Neural cell (in vitro differentiated cells): ENCODE measurements at regions not wholly inside any gene's neighbourhood (a gene's known extent, or its start where the extent isn't known, plus 50 kb on each side); places are given as distances from the start of the nearest gene placed in this dataset.

Experiments used
- EP300 ChIP-seq: fragments of 450-650 bp; conservative IDR thresholded peaks from 2 replicates; pipeline ENCODE4 v1.6.1; 2014; ENCODE audit warnings: antibody characterized with exemption, mild to moderate bottlenecking, moderate library complexity; ENCODE audit not compliant: poor library complexity, severe bottlenecking
- EZH2 ChIP-seq: fragments of 200-600, 300-800 bp; shearing (Covaris generic), sonication (generic); IDR thresholded peaks from 2 replicates; pipeline ENCODE4 v1.6.1; 2014; ENCODE audit warnings: antibody characterized with exemption, low read length, borderline replicate concordance, mild to moderate bottlenecking; ENCODE audit not compliant: insufficient read depth, poor library complexity, severe bottlenecking
- MXI1 ChIP-seq: fragments of 450-650 bp; conservative IDR thresholded peaks from 2 replicates; pipeline ENCODE4 v1.6.1; 2014; ENCODE audit warnings: antibody characterized with exemption, mild to moderate bottlenecking; ENCODE audit not compliant: poor library complexity, severe bottlenecking
- POLR2AphosphoS5 ChIP-seq: IDR thresholded peaks from 2 replicates; pipeline ENCODE4 v1.6.1; 2012
- RAD21 ChIP-seq: fragments of 450-650 bp; conservative IDR thresholded peaks from 2 replicates; pipeline ENCODE4 v1.6.1; 2014; ENCODE audit warnings: antibody characterized with exemption, mild to moderate bottlenecking, moderate library complexity
- SMC3 ChIP-seq: fragments of 450-650 bp; conservative IDR thresholded peaks from 2 replicates; pipeline ENCODE4 v1.6.1; 2014; ENCODE audit warnings: antibody characterized with exemption, mild to moderate bottlenecking, moderate library complexity; ENCODE audit not compliant: poor library complexity
- TAF1 ChIP-seq: IDR thresholded peaks from 2 replicates; pipeline ENCODE4 v1.6.1; 2012; ENCODE audit warnings: low read depth
- TF ChIP-seq, protein P1 (sequence below): fragments of 450-650 bp; IDR thresholded peaks from 2 replicates; pipeline ENCODE4 v1.5.1; 2014; ENCODE audit warnings: antibody characterized with exemption, mild to moderate bottlenecking, moderate library complexity; ENCODE audit not compliant: poor library complexity, severe bottlenecking
- TF ChIP-seq, protein P2 (sequence below): IDR thresholded peaks from 2 replicates; pipeline ENCODE4 v1.6.1; 2012; ENCODE audit warnings: borderline replicate concordance

DNA sequence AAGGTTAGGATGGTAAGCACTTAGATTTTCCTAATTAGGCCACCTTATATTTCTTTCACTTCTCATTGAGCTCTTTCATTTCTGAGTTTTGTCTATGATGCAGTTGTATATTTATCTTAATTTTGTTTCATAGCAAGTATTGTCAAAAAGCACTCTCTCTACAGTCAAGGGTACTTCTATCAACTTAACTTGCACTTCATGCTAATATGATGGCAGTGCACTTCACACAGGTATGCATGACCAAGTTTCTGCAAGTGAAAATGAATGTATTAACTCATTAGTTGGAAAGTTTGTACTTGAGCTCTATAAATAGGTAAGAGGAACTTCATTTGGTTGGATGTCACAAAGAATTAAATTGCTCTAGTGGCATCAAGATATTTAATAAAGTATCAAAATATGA is 51.5 kb upstream of the CDH19 start:
- TF ChIP-seq, protein P1, sequence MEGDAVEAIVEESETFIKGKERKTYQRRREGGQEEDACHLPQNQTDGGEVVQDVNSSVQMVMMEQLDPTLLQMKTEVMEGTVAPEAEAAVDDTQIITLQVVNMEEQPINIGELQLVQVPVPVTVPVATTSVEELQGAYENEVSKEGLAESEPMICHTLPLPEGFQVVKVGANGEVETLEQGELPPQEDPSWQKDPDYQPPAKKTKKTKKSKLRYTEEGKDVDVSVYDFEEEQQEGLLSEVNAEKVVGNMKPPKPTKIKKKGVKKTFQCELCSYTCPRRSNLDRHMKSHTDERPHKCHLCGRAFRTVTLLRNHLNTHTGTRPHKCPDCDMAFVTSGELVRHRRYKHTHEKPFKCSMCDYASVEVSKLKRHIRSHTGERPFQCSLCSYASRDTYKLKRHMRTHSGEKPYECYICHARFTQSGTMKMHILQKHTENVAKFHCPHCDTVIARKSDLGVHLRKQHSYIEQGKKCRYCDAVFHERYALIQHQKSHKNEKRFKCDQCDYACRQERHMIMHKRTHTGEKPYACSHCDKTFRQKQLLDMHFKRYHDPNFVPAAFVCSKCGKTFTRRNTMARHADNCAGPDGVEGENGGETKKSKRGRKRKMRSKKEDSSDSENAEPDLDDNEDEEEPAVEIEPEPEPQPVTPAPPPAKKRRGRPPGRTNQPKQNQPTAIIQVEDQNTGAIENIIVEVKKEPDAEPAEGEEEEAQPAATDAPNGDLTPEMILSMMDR, result no peak
- TF ChIP-seq MXI1 (no peak), POLR2AphosphoS5 (no peak), EZH2 (no peak), RAD21 (no peak), EP300 (no peak), TAF1 (no peak), SMC3 (no peak)
- TF ChIP-seq, protein P2, sequence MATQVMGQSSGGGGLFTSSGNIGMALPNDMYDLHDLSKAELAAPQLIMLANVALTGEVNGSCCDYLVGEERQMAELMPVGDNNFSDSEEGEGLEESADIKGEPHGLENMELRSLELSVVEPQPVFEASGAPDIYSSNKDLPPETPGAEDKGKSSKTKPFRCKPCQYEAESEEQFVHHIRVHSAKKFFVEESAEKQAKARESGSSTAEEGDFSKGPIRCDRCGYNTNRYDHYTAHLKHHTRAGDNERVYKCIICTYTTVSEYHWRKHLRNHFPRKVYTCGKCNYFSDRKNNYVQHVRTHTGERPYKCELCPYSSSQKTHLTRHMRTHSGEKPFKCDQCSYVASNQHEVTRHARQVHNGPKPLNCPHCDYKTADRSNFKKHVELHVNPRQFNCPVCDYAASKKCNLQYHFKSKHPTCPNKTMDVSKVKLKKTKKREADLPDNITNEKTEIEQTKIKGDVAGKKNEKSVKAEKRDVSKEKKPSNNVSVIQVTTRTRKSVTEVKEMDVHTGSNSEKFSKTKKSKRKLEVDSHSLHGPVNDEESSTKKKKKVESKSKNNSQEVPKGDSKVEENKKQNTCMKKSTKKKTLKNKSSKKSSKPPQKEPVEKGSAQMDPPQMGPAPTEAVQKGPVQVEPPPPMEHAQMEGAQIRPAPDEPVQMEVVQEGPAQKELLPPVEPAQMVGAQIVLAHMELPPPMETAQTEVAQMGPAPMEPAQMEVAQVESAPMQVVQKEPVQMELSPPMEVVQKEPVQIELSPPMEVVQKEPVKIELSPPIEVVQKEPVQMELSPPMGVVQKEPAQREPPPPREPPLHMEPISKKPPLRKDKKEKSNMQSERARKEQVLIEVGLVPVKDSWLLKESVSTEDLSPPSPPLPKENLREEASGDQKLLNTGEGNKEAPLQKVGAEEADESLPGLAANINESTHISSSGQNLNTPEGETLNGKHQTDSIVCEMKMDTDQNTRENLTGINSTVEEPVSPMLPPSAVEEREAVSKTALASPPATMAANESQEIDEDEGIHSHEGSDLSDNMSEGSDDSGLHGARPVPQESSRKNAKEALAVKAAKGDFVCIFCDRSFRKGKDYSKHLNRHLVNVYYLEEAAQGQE, result no peak
